ENCODE measurements at regions not wholly inside any gene's neighbourhood (a gene's known extent, or its start where the extent isn't known, plus 50 kb on each side); places are given as distances from the start of the nearest gene placed in this dataset.

- TF ChIP-seq POLR2A (IDR thresholded peaks at IDR 0.05), result no peak
- TF ChIP-seq CTCF (IDR thresholded peaks at IDR 0.05), result no peak
These were observed 176.1 kb upstream of the TNP1 start for GRCh38 chr2:217035967-217036366.

Data from prostate gland (tissue), 2 donors.